Gastrocnemius medialis (tissue), 4 donors: ENCODE measurements at regions not wholly inside any gene's neighbourhood (a gene's known extent, or its start where the extent isn't known, plus 50 kb on each side); places are given as distances from the start of the nearest gene placed in this dataset.

ENCODE experiments used
- ATAC-seq, 2 donors: fragments of 150-250 bp; one replicate each; pipeline ENCODE4 v1.9.1; 2016
- DNase-seq, 2 donors: peaks; one replicate each; pipeline ENCODE4 v3.0.0-alpha.2; 2019
- H3K27ac ChIP-seq, 4 donors: fragments of 200-600 bp; sonication (generic); 1 replicate in 1 of 4; 2 replicates in 3 of 4; pipeline ENCODE4 v1.5.1; 2016 to 2018; ENCODE audit warnings: mild to moderate bottlenecking in 2 of 4, moderate library complexity in 1 of 4
- H3K27me3 ChIP-seq, 3 donors: fragments of 200-600 bp; sonication (generic) in 2 of 3; 1 replicate in 1 of 3; 2 replicates in 2 of 3; pipeline versions ENCODE4 v1.5.1 to v1.6.0; 2016 to 2019; ENCODE audit warnings: mild to moderate bottlenecking in 1 of 3, moderate library complexity in 1 of 3
- H3K36me3 ChIP-seq, 2 donors: fragments of 200-600 bp; sonication (generic) in 1 of 2; one replicate each; pipeline ENCODE4 v1.5.1; 2017 to 2018
- H3K4me1 ChIP-seq, 2 donors: fragments of 200-600 bp; sonication (generic) in 1 of 2; one replicate each; pipeline ENCODE4 v1.5.1; 2016 to 2017; ENCODE audit warnings: mild to moderate bottlenecking in 2 of 2
- H3K4me3 ChIP-seq, 4 donors: fragments of 200-600 bp; sonication (generic) in 3 of 4; 1 replicate in 1 of 4; 2 replicates in 3 of 4; pipeline ENCODE4 v1.5.1; 2016 to 2019; ENCODE audit warnings: mild to moderate bottlenecking in 2 of 4
- H3K9me3 ChIP-seq, 3 donors: fragments of 200-600 bp; sonication (generic) in 2 of 3; 1 replicate in 1 of 3; 2 replicates in 2 of 3; pipeline ENCODE4 v1.5.1; 2016 to 2019
- CTCF ChIP-seq, 5 experiments: fragments of 450-650 bp in 3 of 5; fragments of 200-600 bp in 2 of 5; sonication (generic) in 2 of 5; IDR thresholded peaks in 4 of 5; conservative IDR thresholded peaks in 1 of 5; 1 replicate in 4 of 5; 2 replicates in 1 of 5; pipeline ENCODE4 v1.5.1; 2016 to 2019; ENCODE audit warnings: antibody characterized with exemption in 5 of 5, mild to moderate bottlenecking in 3 of 5, moderate library complexity in 3 of 5
- POLR2A ChIP-seq, 2 donors: fragments of 450-650 bp; IDR thresholded peaks; one replicate each; pipeline ENCODE4 v1.6.1; 2017; ENCODE audit warnings: antibody characterized with exemption in 2 of 2, mild to moderate bottlenecking in 2 of 2, moderate library complexity in 2 of 2
- in situ Hi-C, 4 donors: fragments of 200-750 bp; cut with MboI; loops; one replicate each; pipeline versions ENCODE4 v1.15.0 to v1.8.0; 2017; ENCODE audit warnings: low sequenced_read_pairs in 4 of 4
- intact Hi-C: fragments of 100-400 bp; cut with DNase I; formaldehyde crosslinking; loops from one replicate; pipeline ENCODE4 v1.15.1; 2023; ENCODE audit warnings: low total_unique reads

GRCh38 chr3:25355998-25356397, 72.1 kb upstream of the RARB start:
- TF ChIP-seq CTCF (IDR thresholded peaks at IDR 0.05 in 4 of 5, conservative IDR thresholded peaks at IDR 0.05 in 1 of 5) (no peak), POLR2A (IDR thresholded peaks at IDR 0.05) (no peak)
- in situ Hi-C loops = no loop called here
- H3K4me1 ChIP-seq = no peaks in the 10 kb centered on the region
- ATAC-seq (no peak), DNase-seq (no peak)
- intact Hi-C loops = no loop called here
- no peak overlapping the region for H3K27ac ChIP-seq
- H3K4me3 ChIP-seq = no peak overlapping the region
- H3K9me3 ChIP-seq = no peaks in the 10 kb centered on the region
- no peaks in the 10 kb centered on the region for H3K36me3 ChIP-seq
- no peaks in the 10 kb centered on the region for H3K27me3 ChIP-seq

DNA sequence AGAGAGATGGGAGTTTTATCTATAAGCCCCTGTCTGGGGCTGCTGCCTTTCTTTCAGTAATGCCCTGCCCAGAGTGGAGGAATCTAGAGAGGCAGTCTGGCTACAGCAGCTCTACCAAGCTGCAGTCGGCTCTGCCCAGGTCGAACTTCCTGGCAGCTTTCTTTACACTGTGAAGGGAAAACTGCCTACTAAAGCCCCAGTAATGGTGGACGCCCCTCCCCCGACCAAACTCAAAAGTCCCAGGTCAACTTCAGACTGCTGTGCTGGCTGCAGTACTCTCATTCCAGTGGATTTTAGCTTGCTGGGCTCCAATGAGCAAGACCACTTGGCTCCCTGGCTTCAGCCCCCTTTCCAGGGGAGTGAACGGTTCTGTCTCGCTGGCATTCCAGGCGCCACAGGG, 65.9 kb upstream of the RARB start:
- ATAC-seq (no peak), DNase-seq (no peak)
- intact Hi-C loops = no loop called here

DNA sequence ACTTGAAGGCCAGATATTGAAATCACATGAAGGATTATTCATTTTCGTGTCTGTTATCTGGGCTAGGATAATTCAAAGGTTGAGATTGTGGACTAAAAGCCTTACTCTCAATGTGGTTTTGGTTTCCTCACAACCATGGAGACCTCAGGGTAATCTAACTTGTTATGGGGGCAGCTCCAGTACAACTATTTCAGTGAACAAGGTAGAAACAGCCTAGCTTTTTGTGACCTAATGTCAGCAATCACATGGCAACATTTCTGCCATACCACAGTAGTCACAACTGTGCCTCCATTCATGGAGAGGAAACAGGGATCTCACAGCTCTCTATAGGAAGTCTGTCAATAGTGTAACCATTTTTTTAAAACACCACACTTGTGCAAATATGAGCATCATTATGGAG, 62.4 kb upstream of the RARB start:
- H3K9me3 ChIP-seq = no peaks in the 10 kb centered on the region
- ATAC-seq (no peak), DNase-seq (no peak)
- H3K36me3 ChIP-seq = no peaks in the 10 kb centered on the region
- no peak for TF ChIP-seq POLR2A (IDR thresholded peaks at IDR 0.05)
- TF ChIP-seq CTCF (IDR thresholded peaks at IDR 0.05 in 4 of 5, conservative IDR thresholded peaks at IDR 0.05 in 1 of 5) = no peak
- no peak overlapping the region for H3K4me3 ChIP-seq
- H3K4me1 ChIP-seq = no peaks in the 10 kb centered on the region
- no peak overlapping the region for H3K27ac ChIP-seq
- no peaks in the 10 kb centered on the region for H3K27me3 ChIP-seq
- intact Hi-C loops (no loop called here), in situ Hi-C loops (no loop called here)

More for the DNA sequence above, 65.9 kb upstream of the RARB start:
- Histone ChIP-seq H3K9me3 (no peaks in the 10 kb centered on the region), H3K4me3 (no peak overlapping the region), H3K36me3 (no peaks in the 10 kb centered on the region), H3K4me1 (no peaks in the 10 kb centered on the region), H3K27me3 (no peaks in the 10 kb centered on the region), H3K27ac (no peak overlapping the region)
- in situ Hi-C loops = no loop called here
- TF ChIP-seq CTCF (IDR thresholded peaks at IDR 0.05 in 4 of 5, conservative IDR thresholded peaks at IDR 0.05 in 1 of 5) (no peak), POLR2A (IDR thresholded peaks at IDR 0.05) (no peak)

GRCh38 chr3:25367025-25367424, 61.0 kb upstream of the RARB start:
- Histone ChIP-seq H3K36me3 (no peaks in the 10 kb centered on the region), H3K4me1 (no peaks in the 10 kb centered on the region), H3K27ac (no peak overlapping the region), H3K27me3 (no peaks in the 10 kb centered on the region), H3K4me3 (no peak overlapping the region), H3K9me3 (no peaks in the 10 kb centered on the region)
- intact Hi-C loops (no loop called here), in situ Hi-C loops (no loop called here)
- ATAC-seq (no peak), DNase-seq (no peak)
- TF ChIP-seq CTCF (IDR thresholded peaks at IDR 0.05 in 4 of 5, conservative IDR thresholded peaks at IDR 0.05 in 1 of 5) (no peak), POLR2A (IDR thresholded peaks at IDR 0.05) (no peak)

GRCh38 chr3:25372167-25372566, 55.9 kb upstream of the RARB start:
- no peak for TF ChIP-seq POLR2A (IDR thresholded peaks at IDR 0.05)
- no peak for TF ChIP-seq CTCF (IDR thresholded peaks at IDR 0.05 in 4 of 5, conservative IDR thresholded peaks at IDR 0.05 in 1 of 5)
- no peak overlapping the region for H3K4me3 ChIP-seq
- no peak for DNase-seq
- no peak overlapping the region for H3K27ac ChIP-seq
- H3K36me3 ChIP-seq = no peaks in the 10 kb centered on the region
- in situ Hi-C loops = no loop called here
- intact Hi-C loops = no loop called here
- no peak for ATAC-seq
- H3K27me3 ChIP-seq = no peaks in the 10 kb centered on the region
- H3K9me3 ChIP-seq = no peaks in the 10 kb centered on the region
- H3K4me1 ChIP-seq = no peaks in the 10 kb centered on the region
